Cardiac septum (tissue), 1 donor: ENCODE measurements at regions not wholly inside any gene's neighbourhood (a gene's known extent, or its start where the extent isn't known, plus 50 kb on each side); places are given as distances from the start of the nearest gene placed in this dataset.
"Not testable (repeated sequence)": the region's sequence is repeated elsewhere in the genome, so short reads cannot be mapped to it uniquely, and the experiment has no call there.

Source experiments
- DNase-seq: peaks from one replicate; pipeline ENCODE4 v3.0.0-alpha.2; 2020; ENCODE audit warnings: low spot score
- intact Hi-C: fragments of 100-400 bp; cut with DNase I; formaldehyde crosslinking; loops from one replicate; pipeline ENCODE4 v1.14.0; 2022
- donor health status: DM: no; HTN: no; CAD: no.

GRCh38 chr5:12704955-12705354 is 800.7 kb upstream of the CTNND2 start:
- no peak for DNase-seq
- intact Hi-C loops: no loop called here

DNA sequence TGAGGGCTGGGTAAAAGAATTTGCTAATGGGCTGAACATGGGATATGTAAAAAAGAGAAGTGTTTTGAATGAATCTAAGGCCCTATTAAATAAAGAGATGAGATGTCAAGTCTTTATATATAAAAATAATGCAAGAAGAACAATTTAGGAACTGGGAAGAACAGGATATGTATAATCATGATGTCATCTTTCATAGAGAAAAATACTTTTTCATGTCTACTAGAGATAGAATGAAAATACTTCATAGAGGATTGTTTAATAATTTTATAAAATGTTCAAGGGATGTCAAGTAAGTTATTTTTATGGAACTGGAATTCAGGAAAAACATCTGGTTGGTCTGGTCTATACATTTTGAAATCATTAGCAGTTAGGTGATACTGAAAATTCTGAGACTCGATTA is 799.0 kb upstream of the CTNND2 start:
- no peak for DNase-seq
- intact Hi-C loops: no loop called here

DNA sequence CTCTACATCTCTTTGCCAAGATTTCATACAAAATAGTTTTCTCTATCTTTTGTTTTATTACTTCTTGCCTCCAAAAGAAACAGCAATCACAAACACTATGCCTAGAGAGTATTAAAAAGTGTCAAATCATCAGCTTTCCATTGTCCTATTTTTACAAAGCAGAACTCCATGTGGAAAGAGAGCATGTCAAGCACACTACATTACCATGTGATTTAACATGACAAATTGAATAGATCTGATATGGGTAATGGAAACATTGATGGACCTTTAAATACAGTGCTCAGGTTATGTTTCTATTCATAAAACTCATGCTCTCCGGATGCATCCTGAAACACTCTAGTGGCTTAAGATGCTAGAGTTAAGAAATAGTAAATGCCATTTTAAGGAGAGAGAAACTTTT is 791.4 kb upstream of the CTNND2 start:
- intact Hi-C loops: no loop called here
- DNase-seq: no peak

DNA sequence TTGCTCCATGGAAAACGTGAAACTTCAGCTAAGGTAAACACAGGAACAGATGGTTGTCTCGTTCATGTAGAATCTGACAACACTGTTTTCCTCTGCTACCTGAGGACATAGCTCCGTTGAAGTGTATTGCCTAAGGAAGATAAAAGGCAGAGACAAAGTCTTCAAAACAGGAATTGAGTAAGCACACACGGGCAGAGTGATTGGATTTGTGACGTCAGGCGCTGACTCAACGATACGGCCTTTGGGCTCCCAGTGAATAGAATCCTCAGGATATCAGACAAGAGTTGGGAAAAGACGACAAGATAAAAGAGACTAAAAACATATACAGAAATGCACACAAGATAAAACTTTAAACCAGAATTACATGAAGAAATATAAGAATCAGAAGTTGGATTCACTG is 787.1 kb upstream of the CTNND2 start:
- intact Hi-C loops: no loop called here
- no peak for DNase-seq

DNA sequence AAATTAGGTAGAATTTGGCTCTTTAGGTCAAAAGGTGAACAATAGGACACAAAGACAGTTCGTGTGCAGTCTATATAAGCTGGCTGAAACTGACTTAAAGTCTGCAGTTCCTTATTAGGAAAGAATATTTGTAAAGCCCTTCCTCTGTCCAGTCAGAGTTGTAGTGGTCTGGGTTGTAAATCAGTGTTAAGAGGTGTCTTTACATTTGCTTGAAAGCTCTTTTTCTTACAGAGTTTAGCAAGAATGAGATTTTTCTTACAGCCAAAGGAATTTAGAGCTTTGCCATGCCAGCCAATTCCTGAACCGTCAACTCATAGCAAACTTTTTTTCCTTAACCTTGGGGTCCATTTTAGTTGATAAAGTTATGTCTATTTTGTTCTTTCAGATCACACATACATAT is 786.1 kb upstream of the CTNND2 start:
- intact Hi-C loops: no loop called here
- DNase-seq: no peak

GRCh38 chr5:12683249-12683648 is 779.0 kb upstream of the CTNND2 start:
- intact Hi-C loops: no loop called here

GRCh38 chr5:12679731-12680130 is 775.5 kb upstream of the CTNND2 start:
- no peak for DNase-seq
- intact Hi-C loops: no loop called here

More at GRCh38 chr5:12683249-12683648, 779.0 kb upstream of the CTNND2 start:
- no peak for DNase-seq

DNA sequence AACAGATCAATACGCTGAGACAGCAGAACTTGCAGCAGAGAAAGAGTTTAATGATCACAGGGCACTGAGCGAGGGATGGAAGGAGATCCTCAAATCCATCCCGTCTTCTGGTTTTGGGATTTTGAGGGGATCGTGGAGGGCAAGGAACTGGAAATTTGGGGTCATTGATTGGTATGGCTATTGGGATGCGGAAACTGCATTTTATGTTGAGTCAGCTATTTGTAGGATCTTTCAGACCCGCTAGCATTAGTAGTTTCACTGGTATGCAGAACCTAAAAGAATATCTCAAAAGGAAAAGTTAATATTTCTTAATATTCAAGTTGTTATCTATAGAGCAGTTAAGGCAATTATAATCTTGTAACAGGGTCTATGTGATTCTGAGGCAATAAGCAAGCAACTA is 771.7 kb upstream of the CTNND2 start:
- intact Hi-C loops: no loop called here
- DNase-seq: no peak

- intact Hi-C loops: no loop called here
- DNase-seq: no peak
Measured at GRCh38 chr5:12672141-12672540, 767.9 kb upstream of the CTNND2 start.

- intact Hi-C loops: no loop called here
- no peak for DNase-seq
Measured at GRCh38 chr5:12669326-12669725, 765.1 kb upstream of the CTNND2 start.

DNA sequence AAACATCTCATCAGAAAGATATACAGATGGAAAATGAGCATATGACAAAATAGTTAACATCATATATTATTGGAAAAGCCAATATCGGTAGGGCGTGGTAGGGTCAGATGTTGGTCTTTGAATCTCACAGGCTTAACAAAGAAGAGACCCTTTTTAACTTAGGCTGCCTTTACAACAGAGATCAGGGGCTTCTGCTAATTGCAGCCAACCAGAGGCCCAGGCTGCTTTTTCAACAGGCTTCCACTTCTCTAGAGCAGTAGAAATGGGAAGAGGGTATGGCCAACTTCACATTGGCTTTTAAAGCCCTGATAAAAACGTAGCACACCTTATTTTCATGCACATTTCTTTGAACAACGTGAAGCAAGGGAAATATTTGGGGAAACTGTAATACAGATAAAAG is 764.3 kb upstream of the CTNND2 start:
- DNase-seq: no peak
- intact Hi-C loops: no loop called here

GRCh38 chr5:12667818-12668217 is 763.6 kb upstream of the CTNND2 start:
- intact Hi-C loops, DNase-seq: not testable (repeated sequence)

- DNase-seq, intact Hi-C loops: not testable (repeated sequence)
Measured at GRCh38 chr5:12665772-12666171, 761.5 kb upstream of the CTNND2 start.

- DNase-seq: no peak
- intact Hi-C loops: no loop called here
Measured at GRCh38 chr5:12662545-12663314, 758.5 kb upstream of the CTNND2 start.

GRCh38 chr5:12661617-12662370 is 757.5 kb upstream of the CTNND2 start:
- DNase-seq: no peak
- intact Hi-C loops: no loop called here

DNA sequence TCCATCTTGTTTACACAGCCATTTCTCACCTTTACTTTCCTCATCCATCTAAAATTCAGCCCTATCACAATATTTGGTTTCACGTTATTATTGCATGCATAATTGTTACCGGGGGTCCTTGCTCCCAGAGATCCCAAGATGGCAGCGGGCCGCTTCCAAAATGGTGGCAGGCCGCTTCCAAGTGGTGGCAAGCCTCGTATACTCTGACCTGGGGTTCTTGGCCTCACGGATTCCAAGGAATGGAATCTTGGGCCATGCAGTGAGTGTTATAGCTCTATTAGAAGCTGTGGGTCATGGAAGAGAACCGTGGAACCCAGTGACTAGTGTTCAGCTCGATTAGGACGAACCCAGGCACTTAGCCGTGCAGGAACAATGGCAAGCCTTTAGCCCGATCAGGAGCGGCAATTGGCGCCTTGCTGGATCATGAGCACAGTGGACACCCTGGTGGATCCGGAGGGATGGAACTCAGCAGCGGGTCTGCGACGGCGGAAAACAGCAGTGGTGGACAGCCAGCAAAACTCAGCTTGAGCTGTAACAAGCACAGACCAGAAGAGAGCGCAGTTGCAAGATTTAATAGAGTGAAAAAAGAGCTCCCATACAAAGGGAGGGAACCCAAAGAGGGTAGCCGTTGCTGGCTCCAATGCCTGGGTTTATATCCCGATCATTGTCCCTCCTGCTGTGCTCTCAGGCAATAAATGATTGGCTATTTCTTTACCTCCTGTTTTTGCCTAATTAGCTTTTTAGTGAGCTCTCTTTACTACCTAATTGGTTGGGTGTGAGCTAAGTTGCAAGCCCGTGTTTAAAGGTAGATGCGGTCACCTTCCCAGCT is 756.2 kb upstream of the CTNND2 start:
- DNase-seq, intact Hi-C loops: not testable (repeated sequence)

DNA sequence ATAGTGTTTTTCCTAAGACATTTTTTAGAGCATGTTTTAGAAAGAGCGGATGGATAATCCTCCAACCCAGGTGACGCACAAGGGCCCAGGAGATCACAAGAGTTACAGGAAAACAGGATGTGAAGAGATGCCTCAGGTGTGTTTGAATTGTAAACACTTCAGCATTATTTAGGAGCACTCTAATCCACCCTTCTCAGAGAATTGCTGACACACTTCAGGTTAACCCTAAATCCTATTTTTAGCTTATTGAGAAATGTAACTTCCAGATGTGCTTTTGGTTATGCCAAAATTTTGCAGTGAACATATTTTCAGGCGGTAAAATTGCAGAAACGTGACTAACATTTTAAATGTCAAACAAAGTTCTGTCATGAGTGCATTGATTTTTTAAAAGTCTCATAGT is 755.4 kb upstream of the CTNND2 start:
- no peak for DNase-seq
- intact Hi-C loops: no loop called here

GRCh38 chr5:12658871-12659446 is 754.7 kb upstream of the CTNND2 start:
- intact Hi-C loops: no loop called here
- DNase-seq: no peak

GRCh38 chr5:12657914-12658474 is 753.7 kb upstream of the CTNND2 start:
- DNase-seq, intact Hi-C loops: not testable (repeated sequence)

GRCh38 chr5:12655675-12656074 is 751.4 kb upstream of the CTNND2 start:
- DNase-seq: no peak
- intact Hi-C loops: no loop called here
